HCT116 (cell line): ENCODE measurements at regions not wholly inside any gene's neighbourhood (a gene's known extent, or its start where the extent isn't known, plus 50 kb on each side); places are given as distances from the start of the nearest gene placed in this dataset.

Experiments used
- ATAC-seq: fragments of 200-7000 bp; cut with Tn5 transposase; 2 replicates; pipeline ENCODE4 v1.9.1; 2020; ENCODE audit warnings: mild to moderate bottlenecking, moderate library complexity
- BruUV-seq: library from RNA; stranded (reverse); fragments of 400-500 nt; replicated peaks from 2 replicates; lab custom pipeline; 2021; lab: Mats Ljungman, UMichigan
- CTCF ChIA-PET: fragments of 300-600 bp; sonication (Branson Sonifier 250); formaldehyde crosslinking; loops from one replicate; lab custom pipeline; 2021; ENCODE audit warnings: antibody characterized with exemption; lab: Charles Lee
- POLR2A ChIA-PET: fragments of 300-600, 350-600 bp; sonication (Branson Sonifier 250); formaldehyde crosslinking; loops from one replicate; lab custom pipeline; 2021; ENCODE audit warnings: antibody characterized with exemption; lab: Charles Lee
- RAD21 ChIA-PET, 2 experiments: fragments of 300-600 bp; sonication (Branson Sonifier 250); formaldehyde crosslinking; loops; one replicate each; lab custom pipeline; 2023; ENCODE audit warnings: low total read pairs in 2 of 2; ENCODE audit not compliant: uncharacterized antibody in 2 of 2, unreplicated experiment in 2 of 2, low non-redundant PET in 1 of 2; lab: Charles Lee
- DNase-seq: peaks from one replicate; pipeline ENCODE4 v3.0.0-alpha.2; 2010; ENCODE audit warnings: low read depth, low spot score
- H2AFZ ChIP-seq: fragments of 200-600 bp; shearing (Covaris generic), sonication (generic); 2 replicates; pipeline ENCODE4 v1.6.1; 2017; ENCODE audit warnings: low read depth, mixed run types, mixed read lengths, antibody characterized with exemption, low read length; ENCODE audit not compliant: poor library complexity, severe bottlenecking
- H3K27ac ChIP-seq: 2 replicates; pipeline ENCODE4 v1.5.1; 2012; ENCODE audit warnings: low read depth, low read length
- H3K27me3 ChIP-seq: fragments of 200-600 bp; sonication (generic); 2 replicates; pipeline ENCODE4 v1.6.1; 2016; ENCODE audit warnings: mixed run types, low read length, mixed read lengths; ENCODE audit not compliant: insufficient read depth
- H3K36me3 ChIP-seq, 2 experiments: fragments of 200-500 bp in 1 of 2; fragments of 200-600 bp in 1 of 2; sonication (Bioruptor generic) in 1 of 2; sonication (generic) in 1 of 2; 2 replicates each; pipeline versions ENCODE4 v1.5.1 to v1.6.1; 2014 to 2016; ENCODE audit warnings: low read length in 2 of 2, inconsistent platforms in 1 of 2, mixed read lengths in 1 of 2, mixed run types in 1 of 2; ENCODE audit not compliant: insufficient read depth in 2 of 2, control insufficient read depth in 1 of 2
- H3K4me1 ChIP-seq, 2 experiments: fragments of 200-600 bp in 1 of 2; sonication (generic) in 1 of 2; 2 replicates each; pipeline versions ENCODE4 v1.5.1 to v1.6.1; 2012 to 2017; ENCODE audit warnings: low read length in 2 of 2, inconsistent platforms in 1 of 2, mild to moderate bottlenecking in 1 of 2, mixed read lengths in 1 of 2, mixed run types in 1 of 2, moderate library complexity in 1 of 2; ENCODE audit not compliant: insufficient read depth in 2 of 2, control insufficient read depth in 1 of 2
- H3K4me2 ChIP-seq: fragments of 200-600 bp; sonication (generic); 2 replicates; pipeline ENCODE4 v1.6.1; 2017; ENCODE audit warnings: mixed run types, low read length, mixed read lengths
- H3K4me3 ChIP-seq, 2 experiments: fragments of 200-600 bp in 1 of 2; sonication (generic) in 1 of 2; replicated peaks in 1 of 2; 2 replicates each; pipeline ENCODE4 v1.5.1; 2011 to 2016; ENCODE audit warnings: low read length in 2 of 2, control low read depth in 1 of 2, low read depth in 1 of 2, mild to moderate bottlenecking in 1 of 2, mixed read lengths in 1 of 2, mixed run types in 1 of 2
- H3K79me2 ChIP-seq: fragments of 200-600 bp; sonication (generic); 2 replicates; pipeline ENCODE4 v1.6.1; 2017; ENCODE audit warnings: mild to moderate bottlenecking, mixed run types, low read length, moderate library complexity, mixed read lengths; ENCODE audit not compliant: insufficient read depth
- H3K9ac ChIP-seq: fragments of 200-600 bp; sonication (generic); 2 replicates; pipeline ENCODE4 v1.6.1; 2016; ENCODE audit warnings: low read length, mixed read lengths
- H3K9me2 ChIP-seq: fragments of 200-600 bp; sonication (generic), shearing (Covaris generic); 2 replicates; pipeline ENCODE4 v1.6.1; 2017; ENCODE audit warnings: mixed run types, mild to moderate bottlenecking, moderate library complexity; ENCODE audit not compliant: insufficient read depth
- H3K9me3 ChIP-seq, 2 experiments: fragments of 200-500 bp in 1 of 2; fragments of 200-600 bp in 1 of 2; sonication (Bioruptor generic) in 1 of 2; sonication (generic) in 1 of 2; 2 replicates each; pipeline ENCODE4 v1.6.1; 2014 to 2017; ENCODE audit warnings: low read length in 2 of 2, mixed read lengths in 2 of 2, inconsistent platforms in 1 of 2, low read depth in 1 of 2, mild to moderate bottlenecking in 1 of 2, mixed run types in 1 of 2, moderate library complexity in 1 of 2; ENCODE audit not compliant: control insufficient read depth in 1 of 2, insufficient read depth in 1 of 2
- H4K20me1 ChIP-seq: fragments of 200-600 bp; sonication (generic), shearing (Covaris generic); 2 replicates; pipeline ENCODE4 v1.6.1; 2017; ENCODE audit warnings: mixed run types, mild to moderate bottlenecking, moderate library complexity; ENCODE audit not compliant: insufficient read depth
- ATF3 ChIP-seq: IDR thresholded peaks from 2 replicates; pipeline ENCODE4 v1.6.1; 2012
- EZH2 ChIP-seq: fragments of 200-600 bp; sonication (generic); IDR thresholded peaks from 2 replicates; pipeline ENCODE4 v1.6.1; 2017; ENCODE audit warnings: antibody characterized with exemption, mixed run types
- EZH2phosphoT487 ChIP-seq: fragments of 200-600 bp; IDR thresholded peaks from 2 replicates; pipeline ENCODE4 v1.6.1; 2018; ENCODE audit warnings: antibody characterized with exemption, borderline replicate concordance
- FOSL1 ChIP-seq: IDR thresholded peaks from 2 replicates; pipeline ENCODE4 v1.6.1; 2012; ENCODE audit warnings: low read depth
- intact Hi-C: fragments of 100-400 bp; cut with micrococcal nuclease; formaldehyde crosslinking; loops from 2 replicates; pipeline ENCODE4 v1.10.0; 2022

- ChIA-PET POLR2A (no interaction called here), CTCF (no interaction called here), RAD21 (no interaction called here)
- ATAC-seq (no peak), DNase-seq (no peak)
- H4K20me1 ChIP-seq = no peaks in the 10 kb centered on the region; the same call in 1 of the 2 replicates
- no peaks in the 10 kb centered on the region for H3K4me1 ChIP-seq
- peaks cover 3 to 24% of the 10 kb centered on the region in 2 experiments; a peak in 3 of 4 replicates for H3K9me3 ChIP-seq
- BruUV-seq = no TSS peak
- no peaks in the 10 kb centered on the region for H3K36me3 ChIP-seq
- H3K9me2 ChIP-seq = no peaks in the 10 kb centered on the region
- H3K9ac ChIP-seq = no peak overlapping the region
- TF ChIP-seq EZH2phosphoT487 = no peak
- TF ChIP-seq EZH2 = no peak
- intact Hi-C loops = no loop called here
- no peak overlapping the region for H3K27ac ChIP-seq
- H2AFZ ChIP-seq = no peak overlapping the region
- no peaks in the 10 kb centered on the region for H3K27me3 ChIP-seq
- no peak overlapping the region for H3K4me3 ChIP-seq
- H3K79me2 ChIP-seq = no peaks in the 10 kb centered on the region
- no peak overlapping the region for H3K4me2 ChIP-seq
Observed at GRCh38 chr5:24042688-24043087, 535.3 kb downstream of the PRDM9 start.

GRCh38 chr5:24045046-24045445 lies 537.6 kb downstream of the PRDM9 start:
- Histone ChIP-seq H2AFZ (no peak overlapping the region), H3K9me2 (no peaks in the 10 kb centered on the region), H4K20me1 (no peaks in the 10 kb centered on the region; the same call in 1 of the 2 replicates), H3K4me3 (no peak overlapping the region), H3K79me2 (no peaks in the 10 kb centered on the region), H3K36me3 (no peaks in the 10 kb centered on the region), H3K27me3 (no peaks in the 10 kb centered on the region), H3K4me1 (no peaks in the 10 kb centered on the region), H3K27ac (no peak overlapping the region), H3K4me2 (no peak overlapping the region), H3K9ac (no peak overlapping the region), H3K9me3 (peaks cover 0 to 22% of the 10 kb centered on the region in 2 experiments; a peak in 2 of 4 replicates)
- POLR2A ChIA-PET = no interaction called here
- DNase-seq (no peak), ATAC-seq (no peak)
- CTCF ChIA-PET = no interaction called here
- no TSS peak for BruUV-seq
- no peak for TF ChIP-seq ATF3
- no peak for TF ChIP-seq FOSL1
- RAD21 ChIA-PET = no interaction called here
- intact Hi-C loops = no loop called here
